ENCODE measurements at regions not wholly inside any gene's neighbourhood (a gene's known extent, or its start where the extent isn't known, plus 50 kb on each side); places are given as distances from the start of the nearest gene placed in this dataset.

DNA sequence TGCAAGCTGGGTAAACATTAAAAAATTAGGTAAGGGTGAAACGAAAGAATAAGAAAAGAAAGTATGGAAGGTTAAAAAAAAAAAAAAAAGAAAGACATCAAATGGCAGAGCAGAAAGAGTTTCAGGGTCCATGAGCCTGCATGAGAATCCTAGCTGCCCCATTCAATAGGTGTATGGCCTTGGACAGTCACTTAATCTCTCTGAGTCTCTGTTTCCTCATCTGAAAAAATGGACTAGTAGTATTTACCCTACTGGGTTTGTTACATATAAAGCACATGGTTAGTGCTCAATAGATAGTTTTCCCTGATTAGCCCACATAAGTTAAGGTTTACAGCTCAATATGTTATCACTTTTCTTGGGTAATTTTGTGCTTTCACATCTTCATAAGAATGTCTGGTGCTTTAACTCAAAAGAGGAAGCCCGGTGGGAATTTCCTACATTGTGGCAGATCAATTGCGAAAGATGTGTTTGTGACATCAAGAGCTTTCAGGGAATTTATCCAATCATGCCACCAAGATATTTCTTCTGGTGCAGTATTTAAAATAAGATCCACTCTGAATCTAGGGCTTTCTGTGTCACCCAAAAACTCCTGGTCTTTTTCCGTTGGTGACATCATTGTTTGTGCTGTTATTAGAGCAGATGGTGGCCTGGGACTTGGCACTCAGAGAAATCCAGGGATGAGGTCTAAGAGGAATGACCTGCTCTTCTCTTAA is 57.2 kb upstream of the UBE2E1 start:
- ATAC-seq (ENCODE audit: low FRiP score) (peak; percentile 55), DNase-seq (ENCODE audit: low spot score) (no peak)
- TF ChIP-seq, protein P1, sequence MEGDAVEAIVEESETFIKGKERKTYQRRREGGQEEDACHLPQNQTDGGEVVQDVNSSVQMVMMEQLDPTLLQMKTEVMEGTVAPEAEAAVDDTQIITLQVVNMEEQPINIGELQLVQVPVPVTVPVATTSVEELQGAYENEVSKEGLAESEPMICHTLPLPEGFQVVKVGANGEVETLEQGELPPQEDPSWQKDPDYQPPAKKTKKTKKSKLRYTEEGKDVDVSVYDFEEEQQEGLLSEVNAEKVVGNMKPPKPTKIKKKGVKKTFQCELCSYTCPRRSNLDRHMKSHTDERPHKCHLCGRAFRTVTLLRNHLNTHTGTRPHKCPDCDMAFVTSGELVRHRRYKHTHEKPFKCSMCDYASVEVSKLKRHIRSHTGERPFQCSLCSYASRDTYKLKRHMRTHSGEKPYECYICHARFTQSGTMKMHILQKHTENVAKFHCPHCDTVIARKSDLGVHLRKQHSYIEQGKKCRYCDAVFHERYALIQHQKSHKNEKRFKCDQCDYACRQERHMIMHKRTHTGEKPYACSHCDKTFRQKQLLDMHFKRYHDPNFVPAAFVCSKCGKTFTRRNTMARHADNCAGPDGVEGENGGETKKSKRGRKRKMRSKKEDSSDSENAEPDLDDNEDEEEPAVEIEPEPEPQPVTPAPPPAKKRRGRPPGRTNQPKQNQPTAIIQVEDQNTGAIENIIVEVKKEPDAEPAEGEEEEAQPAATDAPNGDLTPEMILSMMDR (IDR thresholded peaks at IDR 0.05), result no peak

DNA sequence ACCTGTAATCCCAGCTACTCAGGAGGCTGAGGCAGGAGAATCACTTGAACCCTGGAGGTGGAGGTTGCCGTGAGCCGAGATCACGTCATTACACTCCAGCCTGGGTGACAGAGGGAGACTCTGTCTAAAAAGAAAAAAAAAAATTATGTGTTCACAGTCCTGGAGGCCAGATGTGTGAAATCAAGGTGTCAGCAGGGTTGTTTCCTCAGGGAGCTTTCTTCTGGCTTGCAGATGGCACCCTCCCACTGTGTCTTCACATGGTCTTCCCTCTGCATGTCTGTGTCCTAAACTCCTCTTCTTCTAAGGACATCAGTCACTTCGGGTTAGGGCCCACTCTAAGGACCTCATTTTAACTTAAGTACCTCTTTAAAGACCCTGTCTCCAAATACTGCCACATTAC is 56.1 kb upstream of the UBE2E1 start:
- ATAC-seq (ENCODE audit: low FRiP score), result no peak
- TF ChIP-seq, protein P1 (IDR thresholded peaks at IDR 0.05), result no peak

DNA sequence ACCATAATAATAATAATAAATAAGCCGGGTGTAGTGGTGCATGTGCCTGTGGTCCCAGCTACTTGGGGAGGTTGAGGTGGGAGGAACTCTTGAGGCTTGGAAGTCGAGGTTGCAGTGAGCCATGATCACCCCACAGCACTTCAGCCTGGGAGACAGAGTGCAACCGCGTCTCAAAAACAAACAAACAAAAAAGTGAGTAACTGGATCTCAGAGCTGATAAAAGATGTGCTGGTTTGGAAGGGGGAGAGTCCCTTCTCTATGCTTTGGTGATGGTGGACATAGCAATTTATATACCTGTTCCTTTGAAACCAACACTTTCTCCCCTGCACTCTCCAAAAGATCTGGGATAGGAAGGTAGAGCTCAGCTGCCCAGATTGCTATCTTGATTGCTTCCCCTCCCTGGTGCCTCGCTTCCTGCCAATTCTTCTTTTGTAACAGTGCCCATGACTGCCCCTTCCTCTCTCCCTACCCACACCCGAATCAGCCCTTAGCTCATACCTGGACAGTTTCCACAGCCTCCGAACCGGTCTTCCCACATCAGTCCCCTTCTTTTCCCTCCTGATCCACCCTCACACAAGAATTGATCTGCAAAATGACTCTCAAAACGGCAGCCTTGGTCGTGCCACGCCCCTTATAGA is 55.1 kb upstream of the UBE2E1 start:
- no peak for ATAC-seq (ENCODE audit: low FRiP score)
- TF ChIP-seq, protein P1 (IDR thresholded peaks at IDR 0.05), result no peak
- DNase-seq (ENCODE audit: low spot score), result no peak

More for the DNA sequence above, 56.1 kb upstream of the UBE2E1 start:
- DNase-seq (ENCODE audit: low spot score), result no peak

DNA sequence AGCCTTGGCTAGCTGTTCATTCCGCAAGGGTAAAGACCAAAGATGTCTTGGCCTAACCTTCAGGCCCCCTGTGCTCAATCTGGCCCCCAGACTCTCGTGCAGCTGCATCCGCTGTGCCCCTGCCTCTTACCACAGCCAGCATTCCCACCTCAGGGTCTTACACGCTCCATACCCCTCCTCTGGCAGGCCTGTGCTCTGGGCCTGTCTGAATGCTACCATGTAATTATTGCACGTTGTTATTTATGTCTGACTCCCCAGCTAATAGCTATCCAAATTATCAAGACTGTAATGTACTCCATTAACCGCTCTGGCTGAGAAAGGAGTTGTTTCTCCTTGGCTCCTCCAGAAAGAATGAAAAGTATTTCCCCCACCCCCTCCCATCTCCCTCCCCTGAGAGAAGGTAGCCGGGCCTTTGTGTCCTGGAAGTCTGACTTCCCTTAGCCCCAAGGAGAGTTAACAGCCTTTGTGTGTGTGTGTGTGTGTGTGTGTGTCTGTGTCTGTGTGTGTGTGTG is 54.5 kb upstream of the UBE2E1 start:
- DNase-seq (ENCODE audit: low spot score), result no peak
- TF ChIP-seq, protein P1 (IDR thresholded peaks at IDR 0.05), result no peak
- ATAC-seq (ENCODE audit: low FRiP score), result peak; percentile 33

DNA sequence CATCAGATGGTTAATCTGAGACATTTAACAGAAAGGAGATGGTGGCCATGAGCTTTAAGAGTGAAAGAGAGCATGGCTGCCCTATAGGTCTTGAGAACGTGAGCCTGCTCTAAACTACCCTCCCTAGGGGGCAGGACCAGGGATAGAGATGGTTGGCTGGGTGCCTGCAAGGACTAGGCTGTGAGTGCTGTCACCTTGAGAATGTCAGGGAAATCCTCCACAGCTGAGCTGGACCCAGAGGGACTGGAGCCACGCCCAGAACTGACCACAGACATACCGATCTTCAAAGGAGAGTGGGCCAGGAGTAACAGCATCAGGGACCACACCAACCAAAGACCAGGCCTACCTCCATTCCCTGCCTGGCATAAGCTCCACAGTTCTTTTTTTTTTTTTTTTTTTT is 53.6 kb upstream of the UBE2E1 start:
- DNase-seq (ENCODE audit: low spot score), result no peak
- no peak for ATAC-seq (ENCODE audit: low FRiP score)
- TF ChIP-seq, protein P1 (IDR thresholded peaks at IDR 0.05), result no peak

DNA sequence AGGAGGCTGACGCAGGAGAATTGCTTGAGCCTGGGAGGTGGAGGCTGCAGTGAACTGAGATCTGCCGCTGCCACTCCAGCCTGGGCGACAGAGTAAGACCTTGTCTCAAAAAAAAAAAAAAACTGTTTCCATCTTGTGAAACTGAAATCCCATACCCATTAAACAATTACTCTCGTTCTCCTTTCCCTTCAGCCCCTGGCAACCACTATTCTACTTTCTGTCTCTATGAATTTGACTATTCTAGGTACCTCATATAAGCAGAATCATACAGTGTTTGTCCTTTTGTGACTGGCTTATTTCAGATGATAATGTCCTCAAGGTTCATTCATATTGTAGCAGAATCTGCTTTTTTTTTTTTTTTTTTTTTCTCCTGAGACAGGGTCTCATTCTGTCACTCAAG is 51.5 kb upstream of the UBE2E1 start:
- DNase-seq (ENCODE audit: low spot score) (no peak), ATAC-seq (ENCODE audit: low FRiP score) (no peak)
- TF ChIP-seq, protein P1 (IDR thresholded peaks at IDR 0.05), result no peak
